ENCODE measurements at regions not wholly inside any gene's neighbourhood (a gene's known extent, or its start where the extent isn't known, plus 50 kb on each side); places are given as distances from the start of the nearest gene placed in this dataset.
A peak's percentile ranks its signal among the peaks of the same experiment; 100 is the strongest.

- no peak for DNase-seq
- H3K27me3 ChIP-seq (ENCODE audit: control insufficient read depth in 3 of 3, insufficient read depth in 3 of 3, low read length in 2 of 3), result no peaks in the 10 kb centered on the region
- peak overlapping the region in 1 of 2 donors; percentile 29 for H3K27ac ChIP-seq (ENCODE audit: low read depth in 1 of 2, low read length in 1 of 2)
- ATAC-seq (ENCODE audit: insufficient read depth, low FRiP score), result no peak
- TF ChIP-seq CTCF (IDR thresholded peaks at IDR 0.05; ENCODE audit: control extremely low read depth, extremely low read depth), result no peak
- no peak overlapping the region for H3K4me3 ChIP-seq
- WGBS, 2 donors, result 56 to 76% methylated on average over 4 of the region's 4 CpGs
- peaks cover 0 to 8% (median 0%) of the 10 kb centered on the region in 5 donors for H3K4me1 ChIP-seq (ENCODE audit: control insufficient read depth in 5 of 5, insufficient read depth in 5 of 5, low read length in 5 of 5)
- no peak overlapping the region for H3K9ac ChIP-seq (ENCODE audit: insufficient read depth in 1 of 2, low read length in 2 of 2)
- H3K36me3 ChIP-seq (ENCODE audit: control insufficient read depth in 4 of 4, insufficient read depth in 4 of 4, low read length in 4 of 4), result no peaks in the 10 kb centered on the region
- no peaks in the 10 kb centered on the region for H3K9me3 ChIP-seq (ENCODE audit: control insufficient read depth in 4 of 4, insufficient read depth in 3 of 4, low read length in 3 of 4)
These were observed 89.6 kb upstream of the HNRNPU start for GRCh38 chr1:244953901-244954300.

GRCh38 chr1:244952940-244953339, 88.6 kb upstream of the HNRNPU start:
- Histone ChIP-seq H3K9me3 (ENCODE audit: control insufficient read depth in 4 of 4, insufficient read depth in 3 of 4, low read length in 3 of 4) (no peaks in the 10 kb centered on the region), H3K27ac (ENCODE audit: low read depth in 1 of 2, low read length in 1 of 2) (no peak overlapping the region), H3K9ac (ENCODE audit: insufficient read depth in 1 of 2, low read length in 2 of 2) (no peak overlapping the region), H3K4me1 (ENCODE audit: control insufficient read depth in 5 of 5, insufficient read depth in 5 of 5, low read length in 5 of 5) (peaks cover 0 to 8% (median 0%) of the 10 kb centered on the region in 5 donors), H3K27me3 (ENCODE audit: control insufficient read depth in 3 of 3, insufficient read depth in 3 of 3, low read length in 2 of 3) (no peaks in the 10 kb centered on the region), H3K4me3 (no peak overlapping the region), H3K36me3 (ENCODE audit: control insufficient read depth in 4 of 4, insufficient read depth in 4 of 4, low read length in 4 of 4) (no peaks in the 10 kb centered on the region)
- DNase-seq (no peak), ATAC-seq (ENCODE audit: insufficient read depth, low FRiP score) (no peak)
- TF ChIP-seq CTCF (IDR thresholded peaks at IDR 0.05; ENCODE audit: control extremely low read depth, extremely low read depth), result no peak
- WGBS, 2 donors, result 30 to 51% methylated on average over 8 of the region's 8 CpGs

- ATAC-seq (ENCODE audit: insufficient read depth, low FRiP score) (no peak), DNase-seq (no peak)
- no peak overlapping the region for H3K9ac ChIP-seq (ENCODE audit: insufficient read depth in 1 of 2, low read length in 2 of 2)
- no peaks in the 10 kb centered on the region for H3K36me3 ChIP-seq (ENCODE audit: control insufficient read depth in 4 of 4, insufficient read depth in 4 of 4, low read length in 4 of 4)
- no peaks in the 10 kb centered on the region for H3K27me3 ChIP-seq (ENCODE audit: control insufficient read depth in 3 of 3, insufficient read depth in 3 of 3, low read length in 2 of 3)
- peaks cover 0 to 8% (median 0%) of the 10 kb centered on the region in 5 donors for H3K4me1 ChIP-seq (ENCODE audit: control insufficient read depth in 5 of 5, insufficient read depth in 5 of 5, low read length in 5 of 5)
- TF ChIP-seq CTCF (IDR thresholded peaks at IDR 0.05; ENCODE audit: control extremely low read depth, extremely low read depth), result no peak
- no peak overlapping the region for H3K27ac ChIP-seq (ENCODE audit: low read depth in 1 of 2, low read length in 1 of 2)
- no peaks in the 10 kb centered on the region for H3K9me3 ChIP-seq (ENCODE audit: control insufficient read depth in 4 of 4, insufficient read depth in 3 of 4, low read length in 3 of 4)
- no peak overlapping the region for H3K4me3 ChIP-seq
- 65 to 85% methylated on average over 5 of the region's 5 CpGs for WGBS, 2 donors
These were observed 88.1 kb upstream of the HNRNPU start for GRCh38 chr1:244952280-244952933.

GRCh38 chr1:244948416-244948815, 84.1 kb upstream of the HNRNPU start:
- peaks cover 0 to 1% (median 0%) of the 10 kb centered on the region in 5 donors for H3K4me1 ChIP-seq (ENCODE audit: control insufficient read depth in 5 of 5, insufficient read depth in 5 of 5, low read length in 5 of 5)
- no peaks in the 10 kb centered on the region for H3K36me3 ChIP-seq (ENCODE audit: control insufficient read depth in 4 of 4, insufficient read depth in 4 of 4, low read length in 4 of 4)
- DNase-seq, result no peak
- H3K27ac ChIP-seq (ENCODE audit: low read depth in 1 of 2, low read length in 1 of 2), result no peak overlapping the region
- no peaks in the 10 kb centered on the region for H3K9me3 ChIP-seq (ENCODE audit: control insufficient read depth in 4 of 4, insufficient read depth in 3 of 4, low read length in 3 of 4)
- WGBS, 2 donors, result 97 to 100% methylated on average over 4 of the region's 4 CpGs
- TF ChIP-seq CTCF (IDR thresholded peaks at IDR 0.05; ENCODE audit: control extremely low read depth, extremely low read depth), result no peak
- H3K9ac ChIP-seq (ENCODE audit: insufficient read depth in 1 of 2, low read length in 2 of 2), result no peak overlapping the region
- H3K4me3 ChIP-seq, result no peak overlapping the region
- no peaks in the 10 kb centered on the region for H3K27me3 ChIP-seq (ENCODE audit: control insufficient read depth in 3 of 3, insufficient read depth in 3 of 3, low read length in 2 of 3)
- ATAC-seq (ENCODE audit: insufficient read depth, low FRiP score), result no peak

All from lung (tissue), 11 donors.